C4-2B (cell line): ENCODE measurements at regions not wholly inside any gene's neighbourhood (a gene's known extent, or its start where the extent isn't known, plus 50 kb on each side); places are given as distances from the start of the nearest gene placed in this dataset.

Experiments
- CTCF ChIP-seq: fragments of 450-650 bp; conservative IDR thresholded peaks from 2 replicates; pipeline ENCODE4 v1.5.1; 2017; ENCODE audit warnings: mild to moderate bottlenecking
- ZFX ChIP-seq: fragments of 450-650 bp; IDR thresholded peaks from 2 replicates; pipeline ENCODE4 v1.6.1; 2017

DNA sequence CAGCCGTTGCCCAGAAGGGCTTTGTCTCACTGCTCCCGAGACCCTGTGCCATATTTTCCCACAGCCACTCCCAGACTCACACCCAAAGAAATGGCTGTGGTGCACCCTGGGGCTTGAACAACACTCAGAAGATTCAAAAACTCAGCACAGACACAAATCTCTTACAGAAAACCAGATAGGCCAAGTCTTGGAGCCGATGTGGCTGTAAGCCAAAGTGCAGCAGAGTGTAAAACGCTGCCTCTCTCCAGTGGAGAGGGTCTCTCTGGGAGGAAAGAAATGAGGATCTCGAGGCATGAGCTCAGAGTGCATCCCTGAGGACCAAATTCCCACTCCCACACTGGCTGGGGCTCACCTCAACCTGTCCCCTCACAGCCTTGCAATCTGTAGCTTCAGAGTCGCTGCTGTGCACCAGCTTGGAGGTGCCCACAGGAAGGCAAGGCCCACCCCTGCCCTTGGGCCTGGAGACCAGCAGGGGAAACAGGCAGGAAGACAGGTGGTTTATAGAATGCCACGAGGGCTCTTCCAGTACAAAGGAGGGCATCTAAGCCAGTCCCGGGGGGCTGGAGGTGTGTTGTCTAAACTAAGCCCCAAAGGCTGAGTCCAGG is 171.3 kb upstream of the AJAP1 start:
- TF ChIP-seq CTCF (no peak), ZFX (no peak)
